SH-SY5Y (cell line): ENCODE measurements at regions not wholly inside any gene's neighbourhood (a gene's known extent, or its start where the extent isn't known, plus 50 kb on each side); places are given as distances from the start of the nearest gene placed in this dataset.

Experiments used
- GATA2 ChIP-seq: IDR thresholded peaks from 2 replicates; pipeline ENCODE4 v1.6.1; 2011; ENCODE audit warnings: mild to moderate bottlenecking, low read depth, low read length
- GATA3 ChIP-seq: IDR thresholded peaks from 2 replicates; pipeline ENCODE4 v1.6.1; 2011; ENCODE audit warnings: low read depth, mild to moderate bottlenecking, low read length, moderate library complexity

- TF ChIP-seq GATA3 = no peak
- TF ChIP-seq GATA2 = no peak
These were observed 116.6 kb downstream of the ATXN3L start for GRCh38 chrX:13203271-13203670.

GRCh38 chrX:13201605-13202219 is 118.1 kb downstream of the ATXN3L start:
- no peak for TF ChIP-seq GATA3
- TF ChIP-seq GATA2 = no peak

- TF ChIP-seq GATA2 (no peak), GATA3 (no peak)
These were observed 119.5 kb downstream of the ATXN3L start for GRCh38 chrX:13200398-13200797.

GRCh38 chrX:13198762-13199064 is 121.1 kb downstream of the ATXN3L start:
- TF ChIP-seq GATA2 (no peak), GATA3 (no peak)

DNA sequence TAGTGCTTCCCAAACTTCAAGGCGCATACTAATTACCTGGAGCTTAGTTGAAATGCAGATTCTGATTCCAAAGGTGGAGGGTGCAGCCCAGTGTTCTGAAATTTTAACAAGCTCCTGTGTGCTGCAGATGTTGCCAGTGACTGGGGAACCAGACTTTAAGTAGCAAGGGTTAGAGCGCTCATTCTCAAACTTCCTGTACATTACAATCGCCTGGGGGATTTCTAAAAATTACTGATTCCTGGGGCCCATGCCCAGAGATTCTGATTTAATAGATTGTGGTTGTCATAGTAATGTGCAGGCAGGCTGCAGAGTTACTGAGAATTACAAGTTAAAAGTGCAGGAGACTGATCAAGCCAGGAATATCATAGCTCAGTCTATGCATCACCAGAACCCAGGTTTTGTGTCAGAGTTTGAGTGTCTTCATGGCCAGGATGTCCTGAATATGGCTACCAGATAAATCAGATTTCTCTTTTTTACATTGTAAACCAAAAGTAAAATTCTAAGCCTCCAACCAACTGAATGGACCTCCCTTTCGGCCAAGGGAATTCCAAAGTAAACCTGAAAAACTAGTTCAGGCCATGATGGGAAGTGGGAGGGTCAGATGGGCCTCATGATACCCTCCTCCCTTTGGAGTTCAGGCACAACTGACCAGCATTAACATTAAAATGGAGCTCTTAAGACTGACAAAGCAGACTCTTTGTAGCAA is 121.6 kb downstream of the ATXN3L start:
- no peak for TF ChIP-seq GATA2
- no peak for TF ChIP-seq GATA3

GRCh38 chrX:13196782-13197181 is 123.1 kb downstream of the ATXN3L start:
- no peak for TF ChIP-seq GATA3

- TF ChIP-seq GATA3 (no peak), GATA2 (no peak)
These were observed 124.5 kb downstream of the ATXN3L start for GRCh38 chrX:13195340-13195739.

DNA sequence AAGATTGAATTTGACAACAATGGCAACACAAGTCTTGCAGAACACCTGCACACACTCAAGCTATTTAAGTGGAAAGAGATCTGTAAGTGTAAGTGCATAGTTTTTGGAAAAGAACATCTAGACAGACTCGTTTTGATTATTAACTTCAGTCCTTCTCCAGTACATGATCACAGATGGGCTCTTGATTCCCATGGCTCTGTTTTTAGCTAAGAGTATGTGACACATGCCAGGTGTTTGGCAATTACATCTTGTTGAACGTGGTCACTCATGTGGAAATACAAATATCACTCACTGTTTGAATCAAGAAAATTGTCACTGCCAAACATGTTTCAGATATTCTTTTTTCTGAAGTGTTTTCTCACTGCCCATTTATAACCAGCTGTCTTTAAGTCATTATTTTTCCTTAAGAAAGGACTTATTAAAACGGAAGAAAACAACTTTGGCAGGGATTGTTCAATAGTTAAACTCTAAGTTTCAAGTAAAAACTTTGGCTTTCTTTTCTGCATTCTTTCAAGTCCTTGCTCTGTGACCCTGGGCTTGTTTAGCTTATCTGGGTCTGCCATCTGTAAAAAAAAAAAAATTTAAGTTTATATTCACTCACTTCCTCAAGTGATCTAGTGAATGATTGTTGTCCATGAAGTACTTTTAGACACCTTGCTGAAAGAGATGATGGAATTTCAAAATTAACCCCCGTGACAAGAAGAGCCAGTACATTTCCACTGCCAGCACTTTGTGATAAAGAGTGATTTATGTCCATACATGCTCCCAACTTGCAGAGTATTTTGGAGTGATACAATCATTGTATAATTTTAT is 125.4 kb downstream of the ATXN3L start:
- TF ChIP-seq GATA2 = no peak

DNA sequence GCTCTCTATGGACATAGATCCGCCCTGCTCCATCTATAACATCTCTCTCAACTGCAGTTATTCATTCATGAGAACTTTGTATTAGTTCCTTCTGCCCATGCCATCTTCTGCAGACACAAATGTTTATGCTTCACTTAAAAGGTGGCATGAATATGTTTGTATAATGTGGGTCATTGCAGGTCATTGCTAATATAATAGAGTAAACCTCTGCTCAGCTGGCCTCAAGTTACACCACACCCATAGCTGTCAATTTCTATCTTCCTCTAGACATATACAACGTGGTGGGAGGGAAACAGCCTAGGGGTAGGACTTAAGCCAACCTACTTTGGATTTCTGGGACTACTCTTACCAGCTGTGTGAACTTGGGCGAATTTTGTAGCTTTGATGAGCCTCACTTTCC is 129.8 kb downstream of the ATXN3L start:
- TF ChIP-seq GATA2 (no peak), GATA3 (no peak)

DNA sequence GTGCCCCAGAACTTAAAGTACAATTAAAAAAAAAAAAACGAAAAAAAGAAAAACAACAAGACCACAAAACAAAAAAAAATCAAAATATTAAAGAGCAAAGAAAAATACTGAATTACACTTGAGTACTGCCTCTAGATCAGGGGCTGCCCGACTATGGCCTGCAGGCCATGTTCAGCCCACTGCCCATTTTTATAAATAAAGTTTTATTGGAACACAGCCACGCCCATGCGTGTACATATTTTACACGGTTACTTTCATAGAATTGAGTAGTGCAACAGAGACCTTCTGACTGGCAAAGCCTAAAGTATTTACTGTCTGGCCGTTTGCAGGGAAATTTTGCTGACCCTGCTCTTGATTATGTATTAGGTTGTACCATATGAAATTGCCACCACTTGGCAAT is 130.5 kb downstream of the ATXN3L start:
- no peak for TF ChIP-seq GATA2
- TF ChIP-seq GATA3 = no peak

DNA sequence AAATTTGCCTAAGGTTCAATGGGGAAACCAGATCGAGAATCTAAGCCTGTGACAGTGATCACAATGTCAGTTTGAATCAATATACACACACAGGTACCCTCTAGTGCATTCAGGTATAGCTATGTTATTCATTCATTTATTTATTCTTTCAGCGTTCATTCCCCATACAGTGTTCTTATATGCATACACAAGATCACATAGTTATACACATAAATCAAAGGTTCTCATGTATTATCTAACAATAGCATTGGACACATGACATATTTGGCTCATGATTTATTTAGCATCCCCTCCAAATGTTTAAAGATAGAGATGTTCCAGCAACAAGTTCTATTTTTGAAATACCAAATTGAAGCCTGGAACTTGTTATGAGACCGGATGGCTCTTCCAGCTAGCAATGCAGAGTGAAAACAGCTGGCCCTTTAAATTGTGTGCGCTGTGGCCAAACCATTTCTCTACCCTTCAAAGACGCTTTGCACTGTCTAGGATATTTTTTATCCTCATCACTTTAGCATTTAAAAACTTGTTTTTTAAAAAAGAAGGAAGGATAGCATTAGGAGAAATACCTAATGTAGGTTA is 131.0 kb downstream of the ATXN3L start:
- TF ChIP-seq GATA2 (no peak), GATA3 (no peak)

- no peak for TF ChIP-seq GATA3
- TF ChIP-seq GATA2 = no peak
These were observed 136.4 kb upstream of the FAM9C start for GRCh38 chrX:13180807-13181206.

GRCh38 chrX:13179586-13179985 is 135.2 kb upstream of the FAM9C start:
- TF ChIP-seq GATA2 = no peak
- no peak for TF ChIP-seq GATA3

- no peak for TF ChIP-seq GATA2
- no peak for TF ChIP-seq GATA3
These were observed 134.7 kb upstream of the FAM9C start for GRCh38 chrX:13179100-13179499.

DNA sequence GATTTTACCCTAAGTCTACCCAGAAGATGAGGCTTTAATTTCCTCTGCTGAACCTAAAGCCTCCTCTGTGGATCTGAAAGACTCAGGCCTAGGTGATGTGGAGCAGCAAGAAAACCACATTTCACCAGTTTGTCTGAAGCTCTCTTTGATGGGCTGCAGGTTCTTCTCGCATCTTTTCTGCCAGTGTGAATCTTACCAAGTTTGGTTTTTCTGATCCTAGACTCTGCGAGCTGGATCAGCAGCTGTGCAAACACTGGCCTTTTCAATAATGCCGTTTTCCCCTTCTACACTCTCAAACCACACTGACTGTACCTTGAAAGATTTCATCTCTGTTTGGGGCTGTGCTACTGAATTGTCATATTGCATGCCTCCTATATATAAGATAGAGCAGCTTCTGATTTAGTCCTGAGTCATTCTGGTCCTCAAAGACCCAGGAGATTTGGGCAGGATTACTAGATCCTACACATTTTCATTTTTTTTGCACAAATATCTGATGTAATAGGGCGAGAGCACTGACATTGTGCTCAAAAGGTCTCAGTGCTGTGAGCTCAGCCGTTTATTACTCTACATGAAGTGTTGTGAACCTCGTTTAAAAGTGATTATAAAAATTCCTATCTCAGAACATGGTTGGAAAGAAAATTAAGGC is 133.6 kb upstream of the FAM9C start:
- no peak for TF ChIP-seq GATA3
- TF ChIP-seq GATA2 = no peak
